HG03460 (cell line): ENCODE measurements at regions not wholly inside any gene's neighbourhood (a gene's known extent, or its start where the extent isn't known, plus 50 kb on each side); places are given as distances from the start of the nearest gene placed in this dataset.

Experiments
- ATAC-seq: cut with Tn5 transposase; IDR thresholded peaks from one replicate; pipeline ENCODE4 v1.9.1; 2021; ENCODE audit not compliant: unreplicated experiment

GRCh38 chr1:72357411-72357810 is 75.1 kb upstream of the NEGR1 start:
- no peak for ATAC-seq

GRCh38 chr1:72355899-72356298 is 73.6 kb upstream of the NEGR1 start:
- no peak for ATAC-seq

DNA sequence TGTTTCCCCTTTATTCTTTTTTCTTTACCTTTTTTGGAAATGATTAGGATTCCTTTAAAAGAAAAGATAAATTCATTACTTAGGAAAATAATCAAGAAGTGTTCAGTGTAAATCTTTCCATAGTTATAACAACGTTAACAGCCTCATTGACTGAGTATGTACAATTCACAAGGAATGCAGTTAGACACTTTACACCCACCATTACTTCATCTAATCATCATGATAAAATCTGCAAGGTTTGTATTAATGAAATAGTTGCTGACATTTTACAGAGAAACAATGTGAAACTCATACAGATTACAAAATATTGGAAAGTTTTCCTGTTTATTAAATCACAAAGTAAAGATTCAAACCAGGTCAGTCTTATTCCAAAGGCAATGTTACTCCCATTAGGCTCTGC is 59.3 kb upstream of the NEGR1 start:
- no peak for ATAC-seq

DNA sequence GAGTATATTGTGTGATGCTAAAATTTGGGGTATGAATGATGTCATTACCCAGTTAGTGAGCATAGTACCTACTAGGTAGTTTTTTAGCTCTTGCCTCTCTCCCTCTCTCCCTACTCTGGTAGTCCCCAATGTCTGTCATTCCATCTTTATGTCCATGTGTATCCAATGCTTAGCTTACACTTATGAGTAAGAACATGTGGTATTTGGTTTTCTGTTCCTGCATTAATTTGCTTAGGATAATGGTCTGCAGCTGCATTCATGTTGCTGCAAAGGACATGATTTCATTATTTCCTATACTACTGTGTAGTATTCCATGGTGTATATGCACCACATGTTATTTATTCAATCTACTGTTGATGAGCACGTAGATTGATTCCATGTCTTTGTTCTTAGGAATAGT is 54.4 kb upstream of the NEGR1 start:
- no peak for ATAC-seq
